ENCODE measurements at regions not wholly inside any gene's neighbourhood (a gene's known extent, or its start where the extent isn't known, plus 50 kb on each side); places are given as distances from the start of the nearest gene placed in this dataset.

GRCh38 chr18:38718365-38718901 lies 1152.8 kb upstream of the CELF4 start:
- Mint-ChIP-seq H3K4me1 (ENCODE audit: low read depth, unreplicated experiment) (no peaks in the 10 kb centered on the region), H3K36me3 (ENCODE audit: insufficient read depth, unreplicated experiment) (no peaks in the 10 kb centered on the region), H3K4me3 (ENCODE audit: unreplicated experiment) (no peak overlapping the region), H3K9me3 (ENCODE audit: unreplicated experiment) (no peaks in the 10 kb centered on the region), H3K27ac (ENCODE audit: unreplicated experiment) (no peak overlapping the region), H3K27me3 (ENCODE audit: insufficient read depth, unreplicated experiment) (no peaks in the 10 kb centered on the region)
- Histone ChIP-seq H3K9me3 (no peaks in the 10 kb centered on the region), H3K36me3 (ENCODE audit: control insufficient read depth, insufficient read depth, low read length) (no peaks in the 10 kb centered on the region), H3K4me1 (no peaks in the 10 kb centered on the region), H3K27me3 (replicated peaks; ENCODE audit: control insufficient read depth, insufficient read depth, low read length) (no peaks in the 10 kb centered on the region), H3K4me3 (ENCODE audit: low read depth, low read length) (no peak overlapping the region)
- CTCF ChIA-PET, result no interaction called here
- no peak for TF ChIP-seq CTCF (IDR thresholded peaks at IDR 0.05; ENCODE audit: insufficient read depth in 1 of 2, low read depth in 1 of 2, low read length in 1 of 2, severe bottlenecking in 1 of 2, unreplicated experiment in 1 of 2)
- POLR2A ChIA-PET, result no interaction called here
- BruUV-seq (replicated peaks), result no TSS peak
- DNase-seq, result no peak
- intact Hi-C loops (cut with micrococcal nuclease; ENCODE audit: unreplicated experiment), result no loop called here

GRCh38 chr18:38709122-38709521 lies 1143.5 kb upstream of the CELF4 start:
- Mint-ChIP-seq H3K27ac (ENCODE audit: unreplicated experiment) (no peak overlapping the region), H3K36me3 (ENCODE audit: insufficient read depth, unreplicated experiment) (no peaks in the 10 kb centered on the region), H3K4me1 (ENCODE audit: low read depth, unreplicated experiment) (no peaks in the 10 kb centered on the region), H3K9me3 (ENCODE audit: unreplicated experiment) (no peaks in the 10 kb centered on the region), H3K4me3 (ENCODE audit: unreplicated experiment) (no peak overlapping the region), H3K27me3 (ENCODE audit: insufficient read depth, unreplicated experiment) (peaks cover 7% of the 10 kb centered on the region)
- DNase-seq, result no peak
- H3K27me3 ChIP-seq (replicated peaks; ENCODE audit: control insufficient read depth, insufficient read depth, low read length), result no peaks in the 10 kb centered on the region
- intact Hi-C loops (cut with micrococcal nuclease; ENCODE audit: unreplicated experiment), result no loop called here
- ChIA-PET CTCF (no interaction called here), POLR2A (no interaction called here)
- no peaks in the 10 kb centered on the region for H3K36me3 ChIP-seq (ENCODE audit: control insufficient read depth, insufficient read depth, low read length)
- H3K9me3 ChIP-seq, result no peaks in the 10 kb centered on the region
- TF ChIP-seq CTCF (IDR thresholded peaks at IDR 0.05; ENCODE audit: insufficient read depth in 1 of 2, low read depth in 1 of 2, low read length in 1 of 2, severe bottlenecking in 1 of 2, unreplicated experiment in 1 of 2), result no peak
- no peaks in the 10 kb centered on the region for H3K4me1 ChIP-seq
- no TSS peak for BruUV-seq (replicated peaks)
- H3K4me3 ChIP-seq (ENCODE audit: low read depth, low read length), result no peak overlapping the region

- Histone ChIP-seq H3K36me3 (ENCODE audit: control insufficient read depth, insufficient read depth, low read length) (no peaks in the 10 kb centered on the region), H3K9me3 (no peaks in the 10 kb centered on the region), H3K4me3 (ENCODE audit: low read depth, low read length) (no peak overlapping the region), H3K4me1 (no peaks in the 10 kb centered on the region), H3K27me3 (replicated peaks; ENCODE audit: control insufficient read depth, insufficient read depth, low read length) (no peaks in the 10 kb centered on the region)
- intact Hi-C loops (cut with micrococcal nuclease; ENCODE audit: unreplicated experiment), result no loop called here
- Mint-ChIP-seq H3K27ac (ENCODE audit: unreplicated experiment) (no peak overlapping the region), H3K27me3 (ENCODE audit: insufficient read depth, unreplicated experiment) (peaks cover 7% of the 10 kb centered on the region), H3K36me3 (ENCODE audit: insufficient read depth, unreplicated experiment) (no peaks in the 10 kb centered on the region), H3K4me1 (ENCODE audit: low read depth, unreplicated experiment) (no peaks in the 10 kb centered on the region), H3K9me3 (ENCODE audit: unreplicated experiment) (no peaks in the 10 kb centered on the region), H3K4me3 (ENCODE audit: unreplicated experiment) (no peak overlapping the region)
- ChIA-PET POLR2A (no interaction called here), CTCF (no interaction called here)
- BruUV-seq (replicated peaks), result no TSS peak
- DNase-seq, result no peak
- TF ChIP-seq CTCF (IDR thresholded peaks at IDR 0.05; ENCODE audit: insufficient read depth in 1 of 2, low read depth in 1 of 2, low read length in 1 of 2, severe bottlenecking in 1 of 2, unreplicated experiment in 1 of 2), result no peak
These were observed 1140.8 kb upstream of the CELF4 start for GRCh38 chr18:38706373-38706772.

All from Caco-2 (cell line).